Epithelial cell of esophagus (primary cell): ENCODE measurements at regions not wholly inside any gene's neighbourhood (a gene's known extent, or its start where the extent isn't known, plus 50 kb on each side); places are given as distances from the start of the nearest gene placed in this dataset.
"Not testable (repeated sequence)": the region's sequence is repeated elsewhere in the genome, so short reads cannot be mapped to it uniquely, and the experiment has no call there.

Experiments used
- DNase-seq: peaks from one replicate; pipeline ENCODE4 v3.0.0; 2010; ENCODE audit warnings: low read depth
- H3K4me3 ChIP-seq: 2 replicates; pipeline ENCODE4 v1.5.1; 2011; ENCODE audit warnings: mild to moderate bottlenecking, low read length, control low read depth
- TF ChIP-seq, protein P1 (sequence below): IDR thresholded peaks from 2 replicates; pipeline ENCODE4 v1.5.1; 2011; ENCODE audit warnings: low read depth, mild to moderate bottlenecking, low read length, control low read depth, inconsistent platforms; ENCODE audit not compliant: insufficient read depth; ENCODE audit errors: missing control alignments

DNA sequence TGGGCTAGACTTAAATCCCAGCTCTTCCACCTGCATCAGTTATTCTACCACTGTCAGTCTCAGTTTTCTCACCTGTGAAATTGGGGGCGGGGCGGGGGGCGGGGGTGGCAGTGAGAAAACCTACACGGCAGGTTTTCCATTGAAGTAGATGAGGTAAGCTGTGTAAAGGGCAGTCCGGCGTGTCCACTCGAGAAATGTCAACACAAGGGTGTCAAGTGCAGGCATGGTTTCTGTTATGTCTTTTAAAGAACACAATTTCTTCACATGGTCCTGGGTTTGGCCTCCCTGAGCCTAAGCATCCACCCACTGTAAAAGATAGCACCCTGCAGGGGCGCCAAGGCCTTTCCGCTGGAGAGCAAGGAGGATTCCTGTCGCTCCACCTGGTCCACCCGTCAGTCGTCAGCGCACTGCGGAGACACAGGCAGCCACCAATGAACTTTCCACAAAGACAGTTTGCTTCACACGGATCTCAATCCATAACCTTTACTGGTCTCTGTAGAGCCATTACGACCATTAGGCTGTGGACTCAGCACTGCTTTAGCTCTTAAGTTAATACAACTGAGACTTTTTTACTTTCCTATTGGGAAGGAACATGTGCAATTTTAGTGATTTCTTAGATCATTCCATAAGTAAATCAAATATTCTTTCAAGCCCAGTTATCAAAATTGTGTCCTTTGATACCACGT lies 99.5 kb upstream of the FOXB1 start:
- TF ChIP-seq, protein P1, sequence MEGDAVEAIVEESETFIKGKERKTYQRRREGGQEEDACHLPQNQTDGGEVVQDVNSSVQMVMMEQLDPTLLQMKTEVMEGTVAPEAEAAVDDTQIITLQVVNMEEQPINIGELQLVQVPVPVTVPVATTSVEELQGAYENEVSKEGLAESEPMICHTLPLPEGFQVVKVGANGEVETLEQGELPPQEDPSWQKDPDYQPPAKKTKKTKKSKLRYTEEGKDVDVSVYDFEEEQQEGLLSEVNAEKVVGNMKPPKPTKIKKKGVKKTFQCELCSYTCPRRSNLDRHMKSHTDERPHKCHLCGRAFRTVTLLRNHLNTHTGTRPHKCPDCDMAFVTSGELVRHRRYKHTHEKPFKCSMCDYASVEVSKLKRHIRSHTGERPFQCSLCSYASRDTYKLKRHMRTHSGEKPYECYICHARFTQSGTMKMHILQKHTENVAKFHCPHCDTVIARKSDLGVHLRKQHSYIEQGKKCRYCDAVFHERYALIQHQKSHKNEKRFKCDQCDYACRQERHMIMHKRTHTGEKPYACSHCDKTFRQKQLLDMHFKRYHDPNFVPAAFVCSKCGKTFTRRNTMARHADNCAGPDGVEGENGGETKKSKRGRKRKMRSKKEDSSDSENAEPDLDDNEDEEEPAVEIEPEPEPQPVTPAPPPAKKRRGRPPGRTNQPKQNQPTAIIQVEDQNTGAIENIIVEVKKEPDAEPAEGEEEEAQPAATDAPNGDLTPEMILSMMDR: no peak
- H3K4me3 ChIP-seq: no peak overlapping the region
- DNase-seq: no peak

DNA sequence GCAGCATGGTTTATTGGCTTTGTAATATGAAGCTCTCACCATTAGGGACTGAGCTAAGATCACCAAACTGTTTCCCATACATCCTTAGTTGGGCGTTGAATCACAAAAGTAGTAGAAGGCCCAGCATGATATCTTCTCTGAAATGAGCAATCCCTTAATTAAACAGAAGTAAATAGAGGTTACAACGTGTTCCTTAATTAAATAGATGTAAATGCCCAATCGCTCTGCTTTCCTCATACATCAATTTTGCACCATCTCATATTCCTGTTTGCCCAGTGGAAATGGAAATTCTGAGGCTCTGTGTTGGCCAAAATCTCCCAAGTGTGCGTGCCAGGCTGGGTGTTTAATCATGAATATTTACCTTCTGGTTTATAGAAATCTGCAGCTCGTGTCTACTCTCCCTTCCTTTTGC lies 107.4 kb upstream of the FOXB1 start:
- no peak for DNase-seq
- no peak overlapping the region for H3K4me3 ChIP-seq
- TF ChIP-seq, protein P1: no peak

DNA sequence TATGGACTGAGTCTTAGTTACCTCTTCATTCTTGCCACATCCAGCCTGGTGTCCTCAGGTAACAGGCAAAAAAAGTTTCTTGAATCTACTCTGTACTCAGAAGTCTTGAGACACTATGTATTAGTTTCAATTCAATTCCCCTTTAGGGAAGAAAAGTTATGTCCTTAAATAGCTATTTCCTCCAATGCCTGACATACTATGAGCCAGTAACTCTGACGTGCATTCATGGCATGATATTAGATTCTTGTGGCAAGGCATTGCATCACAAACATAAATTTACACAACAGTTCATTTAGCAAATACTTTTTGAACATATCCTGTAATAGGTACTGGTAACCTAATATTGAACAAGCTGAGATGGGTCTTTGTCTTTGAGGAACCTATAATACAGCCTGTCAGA lies 109.3 kb upstream of the FOXB1 start:
- DNase-seq: peak; percentile 17
- no peak overlapping the region for H3K4me3 ChIP-seq
- TF ChIP-seq, protein P1: no peak

DNA sequence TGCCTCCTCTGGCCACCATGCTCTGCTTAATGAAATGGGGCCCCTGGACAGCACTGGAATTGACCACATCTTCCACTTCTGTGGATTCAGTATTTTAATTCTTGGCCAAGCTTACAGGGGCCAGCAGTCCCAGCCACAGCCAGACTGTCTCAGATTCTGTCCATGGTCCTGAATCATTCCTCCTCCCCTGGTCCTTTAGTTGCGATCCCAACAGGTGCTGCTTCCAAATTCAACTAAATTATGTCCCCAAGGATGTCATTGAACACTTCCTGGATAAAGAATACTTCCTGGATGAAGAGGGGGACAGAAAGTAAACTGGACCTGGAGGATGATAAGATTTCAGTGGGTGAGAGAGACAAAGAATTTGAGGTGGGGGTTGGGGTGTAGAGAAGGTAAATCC lies 111.1 kb upstream of the FOXB1 start:
- TF ChIP-seq, protein P1: no peak
- no peak overlapping the region for H3K4me3 ChIP-seq
- DNase-seq: peak; percentile 61

DNA sequence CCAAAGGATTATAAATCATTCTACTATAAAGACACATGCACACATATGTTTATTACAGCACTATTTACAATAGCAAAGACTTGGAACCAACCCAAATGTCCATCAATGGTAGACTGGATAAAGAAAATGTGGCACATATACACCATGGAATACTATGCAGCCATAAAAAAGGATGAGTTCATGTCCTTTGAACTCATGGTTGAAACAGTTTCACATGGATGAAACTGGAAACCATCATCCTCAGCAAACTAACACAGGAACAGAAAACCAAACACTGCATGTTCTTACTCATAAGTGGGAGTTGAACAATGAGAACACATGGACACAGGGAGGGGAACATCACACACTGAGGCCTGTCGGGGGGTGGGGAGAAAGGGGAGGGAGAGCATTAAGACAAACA lies 116.2 kb upstream of the FOXB1 start:
- DNase-seq, H3K4me3 ChIP-seq: not testable (repeated sequence)

DNA sequence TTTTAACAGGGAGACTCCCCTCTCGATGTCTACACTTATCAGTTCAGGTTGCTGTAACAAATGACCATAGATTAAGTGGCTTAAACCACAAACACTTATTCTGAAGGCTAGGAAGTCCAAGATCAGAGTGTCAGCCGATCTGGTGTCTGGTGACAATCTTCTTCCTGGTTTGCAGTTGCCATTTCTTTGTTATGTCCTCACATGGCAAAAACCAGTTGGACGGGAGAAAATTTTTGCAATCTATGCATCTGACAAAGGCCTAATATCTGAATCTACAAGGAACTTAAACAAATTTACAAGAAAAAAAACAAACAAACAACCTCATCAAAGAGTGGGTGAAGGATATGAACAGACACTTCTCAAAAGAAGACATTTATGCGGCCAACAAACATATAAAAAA lies 116.9 kb upstream of the FOXB1 start:
- H3K4me3 ChIP-seq: no peak overlapping the region
- DNase-seq: peak; percentile 8
- TF ChIP-seq, protein P1: no peak

DNA sequence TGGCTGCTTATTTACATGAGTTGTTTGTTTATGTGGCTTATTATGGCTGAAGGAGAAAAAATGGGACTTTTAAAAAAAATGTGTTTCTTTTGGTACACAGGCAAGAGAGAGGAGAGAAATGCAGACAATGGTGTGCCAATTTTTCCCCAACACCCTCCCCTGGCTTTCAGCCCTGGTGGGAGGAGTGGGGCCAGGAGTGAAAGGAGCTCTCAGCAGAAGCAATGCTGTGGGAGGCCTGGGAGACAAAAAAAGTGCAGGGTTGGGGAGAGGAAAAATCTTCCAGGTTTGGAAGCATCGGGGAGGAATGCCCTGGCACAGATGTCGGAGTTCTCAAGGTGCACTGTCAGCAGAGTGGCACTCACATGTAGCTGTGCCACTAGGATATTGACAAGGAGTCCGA lies 117.7 kb upstream of the FOXB1 start:
- no peak overlapping the region for H3K4me3 ChIP-seq
- no peak for DNase-seq
- TF ChIP-seq, protein P1: no peak
